IPS-18a (cell line): ENCODE measurements at regions not wholly inside any gene's neighbourhood (a gene's known extent, or its start where the extent isn't known, plus 50 kb on each side); places are given as distances from the start of the nearest gene placed in this dataset.
"Not testable (repeated sequence)": the region's sequence is repeated elsewhere in the genome, so short reads cannot be mapped to it uniquely, and the experiment has no call there.

Experiments used
- H3K27ac ChIP-seq: one replicate; pipeline ENCODE4 v1.5.1; 2013; ENCODE audit warnings: low read length
- H3K27me3 ChIP-seq: one replicate; pipeline ENCODE4 v1.6.1; 2013; ENCODE audit warnings: mild to moderate bottlenecking, low read length; ENCODE audit not compliant: control insufficient read depth, insufficient read depth
- H3K36me3 ChIP-seq: one replicate; pipeline ENCODE4 v1.6.1; 2013; ENCODE audit warnings: low read depth, low read length; ENCODE audit not compliant: control insufficient read depth
- H3K4me1 ChIP-seq: one replicate; pipeline ENCODE4 v1.6.1; 2013; ENCODE audit warnings: low read depth, low read length; ENCODE audit not compliant: control insufficient read depth
- H3K4me3 ChIP-seq: one replicate; pipeline ENCODE4 v1.5.1; 2013; ENCODE audit warnings: low read length
- H3K9ac ChIP-seq: one replicate; pipeline ENCODE4 v1.6.1; 2013; ENCODE audit warnings: mild to moderate bottlenecking, low read length, moderate library complexity
- H3K9me3 ChIP-seq: one replicate; pipeline ENCODE4 v1.6.1; 2013; ENCODE audit warnings: low read depth, low read length; ENCODE audit not compliant: control insufficient read depth

DNA sequence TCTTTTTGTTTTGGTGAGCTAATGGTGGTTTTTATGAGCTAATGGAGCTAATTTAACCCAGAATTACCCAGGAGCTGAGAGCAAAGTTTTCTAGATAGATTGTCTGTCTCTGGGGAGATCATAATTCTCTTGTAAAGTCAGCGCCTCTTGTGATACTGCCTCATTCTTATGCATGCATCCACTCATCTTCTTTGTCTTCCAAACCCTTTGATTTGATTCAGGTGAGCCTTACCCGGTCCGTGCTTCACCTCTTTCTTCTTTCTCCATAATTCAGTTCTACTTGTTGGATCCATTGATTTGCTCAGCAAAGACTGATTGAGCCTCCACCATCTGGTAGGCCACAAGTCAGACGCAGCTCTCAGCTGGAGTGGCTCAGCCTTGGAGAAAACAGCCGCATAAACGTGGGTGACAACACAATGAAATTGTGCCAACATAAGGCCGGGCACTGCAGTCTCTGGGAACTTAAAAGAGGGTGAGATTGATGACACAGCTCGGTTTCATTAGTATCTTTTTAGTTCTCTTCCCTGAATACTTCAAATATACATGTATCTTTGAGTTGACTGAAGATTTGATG lies 158.5 kb upstream of the SH3BP4 start:
- peaks cover 24% of the 10 kb centered on the region for H3K4me1 ChIP-seq
- H3K27me3 ChIP-seq: peaks cover 6% of the 10 kb centered on the region
- H3K4me3 ChIP-seq: peak overlapping the region; percentile 18
- no peak overlapping the region for H3K27ac ChIP-seq
- H3K36me3 ChIP-seq: no peaks in the 10 kb centered on the region
- H3K9ac ChIP-seq: no peak overlapping the region
- no peaks in the 10 kb centered on the region for H3K9me3 ChIP-seq

DNA sequence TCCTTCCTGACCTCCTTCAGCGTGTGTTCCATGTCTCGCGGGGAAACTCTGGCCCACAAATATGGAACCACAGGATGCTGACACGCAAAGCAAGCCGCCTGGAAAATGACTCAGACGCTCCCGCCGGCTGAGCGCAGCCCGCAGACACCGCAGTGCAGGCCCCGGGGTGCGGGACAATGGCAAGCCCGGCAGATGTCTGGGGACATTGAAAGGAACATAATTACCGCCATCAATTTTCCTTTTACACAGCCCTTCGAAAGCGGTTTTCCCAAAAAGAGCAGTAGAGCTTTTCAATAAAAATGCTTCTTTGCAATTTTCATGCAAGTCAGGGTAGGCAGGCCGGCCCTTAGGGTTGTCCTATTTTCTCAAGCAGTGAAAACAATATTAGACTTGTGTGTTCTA lies 159.2 kb upstream of the SH3BP4 start:
- peaks cover 24% of the 10 kb centered on the region for H3K4me1 ChIP-seq
- H3K4me3 ChIP-seq: peak overlapping the region; percentile 18
- H3K27me3 ChIP-seq: peaks cover 6% of the 10 kb centered on the region
- no peak overlapping the region for H3K9ac ChIP-seq
- H3K27ac ChIP-seq: no peak overlapping the region
- no peaks in the 10 kb centered on the region for H3K9me3 ChIP-seq
- H3K36me3 ChIP-seq: no peaks in the 10 kb centered on the region

DNA sequence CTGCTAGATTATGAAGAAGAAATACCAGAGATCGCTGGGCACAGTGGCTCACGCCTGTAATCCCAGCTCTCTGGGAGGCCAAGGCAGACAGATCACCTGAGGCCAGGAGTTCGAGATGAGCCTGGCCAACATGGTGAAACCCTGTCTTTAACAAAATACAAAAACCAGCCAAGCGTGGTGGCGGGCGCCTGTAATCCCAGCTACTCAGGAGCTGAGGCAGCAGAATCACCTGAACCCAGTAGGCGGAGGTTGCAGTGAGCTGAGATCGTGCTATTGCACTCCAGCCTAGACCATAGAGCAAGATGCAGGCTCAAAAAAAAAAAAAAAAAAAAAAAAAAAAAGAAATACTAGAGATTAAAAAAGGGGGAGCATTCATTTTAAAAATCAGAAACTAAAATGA lies 159.7 kb upstream of the SH3BP4 start:
- H3K4me1 ChIP-seq: peaks cover 24% of the 10 kb centered on the region
- not testable (repeated sequence) for H3K36me3 ChIP-seq, H3K9ac ChIP-seq, H3K27ac ChIP-seq, H3K9me3 ChIP-seq, H3K4me3 ChIP-seq, H3K27me3 ChIP-seq

DNA sequence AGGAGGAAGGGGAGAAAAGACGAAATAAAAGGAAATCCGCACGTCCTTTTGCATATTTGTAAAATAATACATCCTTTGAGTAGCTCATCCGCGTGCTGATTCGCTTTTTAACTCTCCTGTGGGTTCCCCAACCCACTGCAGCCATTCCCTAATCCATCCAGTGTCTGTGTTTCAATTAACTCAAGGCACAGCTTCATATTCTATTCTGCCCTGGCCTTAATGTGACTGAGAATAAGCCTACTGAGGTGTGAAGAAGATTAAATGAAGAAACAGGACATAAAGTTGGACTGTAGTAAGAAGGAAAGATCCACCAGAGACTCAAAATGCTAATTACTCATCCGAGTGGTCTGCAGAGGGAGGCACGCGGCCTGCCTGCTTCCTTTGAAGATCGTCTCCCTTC lies 161.4 kb upstream of the SH3BP4 start:
- Histone ChIP-seq H3K4me1 (peaks cover 24% of the 10 kb centered on the region), H3K27ac (no peak overlapping the region), H3K4me3 (no peak overlapping the region), H3K9me3 (no peaks in the 10 kb centered on the region), H3K9ac (no peak overlapping the region), H3K36me3 (no peaks in the 10 kb centered on the region), H3K27me3 (peaks cover 6% of the 10 kb centered on the region)

DNA sequence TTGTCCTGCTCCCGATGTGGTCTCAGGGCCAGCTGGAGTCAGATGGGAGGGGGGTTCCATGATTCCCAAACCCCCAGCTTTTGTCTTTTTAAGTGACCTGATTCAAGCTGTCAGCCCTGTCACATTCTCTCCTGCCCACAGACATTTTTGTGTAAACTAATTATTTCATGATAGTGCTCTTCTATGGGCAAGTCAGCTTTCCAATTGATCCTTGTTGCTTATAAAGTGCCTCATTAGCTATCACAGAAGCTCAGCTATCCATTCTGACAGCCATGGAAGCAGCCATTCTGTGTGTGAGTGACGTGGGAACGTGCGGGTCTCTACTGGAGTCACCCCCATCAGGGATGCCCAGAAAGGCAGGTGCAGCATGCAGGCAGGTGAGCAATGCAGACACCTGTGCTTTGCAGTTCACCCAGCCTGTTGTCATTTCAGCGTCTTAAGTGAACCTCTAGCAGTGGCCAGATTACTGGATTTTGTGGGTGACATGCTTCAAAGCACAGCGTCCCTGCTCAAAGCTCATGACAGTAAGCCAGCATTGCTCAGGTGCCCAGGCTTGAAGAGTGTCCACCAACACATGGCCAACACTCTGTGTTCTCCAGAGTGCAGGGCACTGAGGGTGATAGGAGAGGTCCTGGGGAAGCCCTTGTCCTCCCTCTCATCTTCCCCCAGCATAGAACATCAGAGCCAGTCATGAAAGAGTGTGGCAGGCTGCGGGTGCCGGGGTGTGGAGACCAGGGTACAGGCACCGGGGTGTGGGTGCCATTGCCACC lies 162.1 kb upstream of the SH3BP4 start:
- Histone ChIP-seq H3K27ac (no peak overlapping the region), H3K4me1 (peaks cover 24% of the 10 kb centered on the region), H3K4me3 (no peak overlapping the region), H3K27me3 (peaks cover 6% of the 10 kb centered on the region), H3K9me3 (no peaks in the 10 kb centered on the region), H3K9ac (no peak overlapping the region), H3K36me3 (no peaks in the 10 kb centered on the region)

DNA sequence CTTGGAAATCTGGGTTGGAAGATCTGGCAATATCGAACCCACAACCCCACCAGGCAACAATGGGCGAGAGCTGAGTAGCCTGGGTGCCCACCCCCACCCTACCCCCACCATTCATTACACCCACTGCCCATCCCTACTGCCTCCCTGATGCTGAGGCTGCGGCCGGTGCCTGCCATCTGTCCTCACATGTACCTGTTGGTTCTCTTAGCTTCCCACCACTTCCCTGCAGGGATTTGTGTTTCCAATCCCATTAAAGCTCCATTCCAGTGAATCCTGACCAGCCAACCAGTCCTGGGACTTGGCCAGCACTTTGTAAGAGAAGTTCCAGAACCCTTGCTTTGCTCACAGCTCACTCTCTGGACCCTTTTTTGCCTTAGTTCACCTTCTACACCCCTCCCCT lies 163.0 kb upstream of the SH3BP4 start:
- Histone ChIP-seq H3K27ac (no peak overlapping the region), H3K27me3 (peaks cover 6% of the 10 kb centered on the region), H3K9me3 (no peaks in the 10 kb centered on the region), H3K4me1 (peaks cover 24% of the 10 kb centered on the region), H3K4me3 (no peak overlapping the region), H3K9ac (no peak overlapping the region), H3K36me3 (no peaks in the 10 kb centered on the region)

DNA sequence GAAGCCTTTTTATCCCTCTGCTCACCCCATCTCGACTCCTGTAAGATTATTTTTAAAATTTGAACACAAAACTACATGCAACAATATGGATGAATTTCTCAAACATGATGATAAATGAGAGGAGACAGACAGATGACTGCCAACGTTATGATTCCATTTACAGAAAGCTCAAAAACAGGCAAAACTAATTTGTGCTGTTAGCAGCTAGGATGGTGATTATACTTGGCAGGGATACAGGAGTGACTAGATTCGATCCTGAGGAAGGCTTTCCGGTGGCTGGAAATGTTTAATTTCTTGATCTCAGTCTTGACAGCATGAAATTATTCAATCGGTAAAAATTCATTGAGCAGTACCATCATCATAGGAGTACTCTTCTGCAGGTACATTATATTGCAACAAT lies 163.4 kb upstream of the SH3BP4 start:
- Histone ChIP-seq H3K4me1 (peaks cover 19% of the 10 kb centered on the region), H3K9me3 (peaks cover 4% of the 10 kb centered on the region), H3K27me3 (peaks cover 6% of the 10 kb centered on the region), H3K4me3 (no peak overlapping the region), H3K36me3 (no peaks in the 10 kb centered on the region), H3K9ac (no peak overlapping the region), H3K27ac (no peak overlapping the region)

DNA sequence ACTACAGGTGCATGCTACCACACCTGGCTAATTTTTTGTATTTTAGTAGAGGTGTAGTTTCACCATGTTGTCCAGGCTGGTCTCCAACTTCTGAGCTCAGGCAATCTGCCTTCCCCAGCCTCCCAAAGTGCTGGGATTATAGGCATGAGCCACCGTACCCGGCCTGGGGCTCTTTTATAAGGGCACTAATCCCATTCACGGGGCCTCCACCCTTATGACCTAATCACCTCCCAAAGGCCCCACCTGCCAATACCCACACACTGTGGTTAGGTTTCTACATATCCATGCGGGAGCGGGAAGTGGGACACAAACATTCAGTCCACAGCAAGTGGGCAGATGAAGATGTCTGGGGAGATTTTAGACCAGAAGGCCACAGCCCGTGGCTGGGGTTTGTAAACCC lies 164.7 kb upstream of the SH3BP4 start:
- Histone ChIP-seq H3K4me3 (no peak overlapping the region), H3K9me3 (peaks cover 4% of the 10 kb centered on the region), H3K36me3 (no peaks in the 10 kb centered on the region), H3K9ac (no peak overlapping the region), H3K27me3 (peaks cover 6% of the 10 kb centered on the region), H3K4me1 (peaks cover 8% of the 10 kb centered on the region), H3K27ac (no peak overlapping the region)

DNA sequence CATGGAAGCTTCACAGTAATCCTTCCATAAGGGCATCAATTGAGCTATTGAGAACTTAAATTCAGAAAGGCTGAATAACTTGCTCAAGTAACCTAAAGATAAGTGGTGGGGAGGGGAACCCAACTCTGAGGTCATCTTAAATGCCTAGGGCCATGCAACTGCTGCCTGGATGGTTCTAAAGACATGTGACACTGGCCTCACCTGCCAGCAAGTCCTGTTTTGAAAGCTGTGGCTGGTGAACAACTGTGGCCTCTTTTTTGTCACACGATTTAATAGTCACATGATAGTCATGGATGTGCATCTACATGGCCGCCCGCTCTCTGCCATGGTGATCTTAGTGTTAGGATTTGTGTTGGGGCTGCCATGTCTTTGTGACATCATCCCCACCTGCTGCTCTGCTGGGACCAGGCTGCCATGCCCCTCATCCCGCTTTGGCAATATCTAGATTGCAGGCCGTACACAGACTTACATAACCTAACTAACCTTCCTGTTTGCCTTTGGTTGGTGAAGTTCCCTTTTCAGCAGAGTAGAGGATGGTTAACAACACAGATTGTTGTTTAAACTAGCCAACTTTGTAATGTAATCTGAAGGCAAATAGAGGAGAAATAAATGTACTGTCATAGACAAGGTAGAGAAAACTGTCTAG lies 177.9 kb upstream of the SH3BP4 start:
- no peak overlapping the region for H3K27ac ChIP-seq
- H3K36me3 ChIP-seq: no peaks in the 10 kb centered on the region
- peaks cover 5% of the 10 kb centered on the region for H3K4me1 ChIP-seq
- H3K9me3 ChIP-seq: no peaks in the 10 kb centered on the region
- no peak overlapping the region for H3K4me3 ChIP-seq
- H3K27me3 ChIP-seq: no peaks in the 10 kb centered on the region
- no peak overlapping the region for H3K9ac ChIP-seq

DNA sequence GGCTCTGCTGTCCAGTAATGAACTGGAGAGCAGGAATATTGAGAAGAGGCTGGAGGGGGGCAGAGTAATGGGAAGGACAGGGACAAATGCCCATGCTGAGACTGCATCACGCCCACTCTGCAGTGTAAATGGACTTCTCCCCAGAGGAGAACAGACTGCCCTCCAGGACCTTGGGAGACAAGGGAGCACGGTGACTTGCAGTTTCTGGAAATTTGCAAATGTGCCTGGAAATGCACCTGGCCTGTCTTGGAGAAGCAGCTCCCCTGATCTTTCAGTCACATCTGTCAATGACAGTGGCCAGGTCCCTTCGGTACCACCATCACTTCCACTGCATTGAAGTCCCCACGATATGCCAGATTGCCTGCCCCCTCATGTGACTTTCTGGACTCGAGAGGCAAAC lies 178.7 kb upstream of the SH3BP4 start:
- peaks cover 5% of the 10 kb centered on the region for H3K4me1 ChIP-seq
- H3K4me3 ChIP-seq: no peak overlapping the region
- no peaks in the 10 kb centered on the region for H3K27me3 ChIP-seq
- no peak overlapping the region for H3K9ac ChIP-seq
- no peaks in the 10 kb centered on the region for H3K9me3 ChIP-seq
- no peak overlapping the region for H3K27ac ChIP-seq
- H3K36me3 ChIP-seq: no peaks in the 10 kb centered on the region

DNA sequence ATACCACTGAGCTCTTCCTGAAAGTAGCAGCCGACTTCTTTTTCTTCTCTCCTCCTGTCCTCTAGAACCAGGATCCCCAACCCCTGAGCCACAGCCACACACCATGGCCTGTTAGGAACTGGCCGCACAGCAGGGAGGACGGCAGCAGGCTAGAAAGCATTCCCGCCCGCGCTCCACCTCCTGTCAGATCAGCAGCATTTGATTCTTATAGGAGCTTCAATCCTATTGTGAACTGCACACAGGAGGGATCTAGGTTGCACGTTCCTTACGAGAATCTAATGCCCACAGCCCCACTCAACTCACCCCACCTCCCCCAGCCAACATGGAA lies 179.1 kb upstream of the SH3BP4 start:
- no peak overlapping the region for H3K27ac ChIP-seq
- no peak overlapping the region for H3K4me3 ChIP-seq
- H3K9me3 ChIP-seq: no peaks in the 10 kb centered on the region
- H3K27me3 ChIP-seq: no peaks in the 10 kb centered on the region
- H3K4me1 ChIP-seq: peaks cover 5% of the 10 kb centered on the region
- H3K9ac ChIP-seq: no peak overlapping the region
- H3K36me3 ChIP-seq: no peaks in the 10 kb centered on the region
